Peyer's patch (tissue), 4 donors: ENCODE measurements at regions not wholly inside any gene's neighbourhood (a gene's known extent, or its start where the extent isn't known, plus 50 kb on each side); places are given as distances from the start of the nearest gene placed in this dataset.

Experiments
- POLR2A ChIP-seq, 2 donors: fragments of 450-650 bp; IDR thresholded peaks; one replicate each; pipeline ENCODE4 v1.5.1; 2017; ENCODE audit warnings: antibody characterized with exemption in 2 of 2, mild to moderate bottlenecking in 2 of 2, moderate library complexity in 2 of 2
- TF ChIP-seq, protein P1 (sequence below), 6 experiments: fragments of 450-650 bp in 4 of 6; fragments of 200-600 bp in 2 of 6; sonication (generic) in 1 of 6; IDR thresholded peaks; one replicate each; pipeline ENCODE4 v1.5.1; 2017 to 2019; ENCODE audit warnings: antibody characterized with exemption in 6 of 6, mild to moderate bottlenecking in 3 of 6, moderate library complexity in 1 of 6

- TF ChIP-seq, protein P1, sequence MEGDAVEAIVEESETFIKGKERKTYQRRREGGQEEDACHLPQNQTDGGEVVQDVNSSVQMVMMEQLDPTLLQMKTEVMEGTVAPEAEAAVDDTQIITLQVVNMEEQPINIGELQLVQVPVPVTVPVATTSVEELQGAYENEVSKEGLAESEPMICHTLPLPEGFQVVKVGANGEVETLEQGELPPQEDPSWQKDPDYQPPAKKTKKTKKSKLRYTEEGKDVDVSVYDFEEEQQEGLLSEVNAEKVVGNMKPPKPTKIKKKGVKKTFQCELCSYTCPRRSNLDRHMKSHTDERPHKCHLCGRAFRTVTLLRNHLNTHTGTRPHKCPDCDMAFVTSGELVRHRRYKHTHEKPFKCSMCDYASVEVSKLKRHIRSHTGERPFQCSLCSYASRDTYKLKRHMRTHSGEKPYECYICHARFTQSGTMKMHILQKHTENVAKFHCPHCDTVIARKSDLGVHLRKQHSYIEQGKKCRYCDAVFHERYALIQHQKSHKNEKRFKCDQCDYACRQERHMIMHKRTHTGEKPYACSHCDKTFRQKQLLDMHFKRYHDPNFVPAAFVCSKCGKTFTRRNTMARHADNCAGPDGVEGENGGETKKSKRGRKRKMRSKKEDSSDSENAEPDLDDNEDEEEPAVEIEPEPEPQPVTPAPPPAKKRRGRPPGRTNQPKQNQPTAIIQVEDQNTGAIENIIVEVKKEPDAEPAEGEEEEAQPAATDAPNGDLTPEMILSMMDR (IDR thresholded peaks at IDR 0.05), result no peak
- no peak for TF ChIP-seq POLR2A (IDR thresholded peaks at IDR 0.05)
Measured at GRCh38 chr4:31601793-31602192, 881.6 kb downstream of the PCDH7 start.
